Left lobe of liver (tissue), 2 donors: ENCODE measurements at regions not wholly inside any gene's neighbourhood (a gene's known extent, or its start where the extent isn't known, plus 50 kb on each side); places are given as distances from the start of the nearest gene placed in this dataset.
"Not testable (repeated sequence)": the region's sequence is repeated elsewhere in the genome, so short reads cannot be mapped to it uniquely, and the experiment has no call there.

Experiments used
- ATAC-seq: fragments of 200-7000 bp; cut with Tn5 transposase; one replicate; pipeline ENCODE4 v1.9.1; 2020; ENCODE audit warnings: mild to moderate bottlenecking, moderate library complexity
- DNase-seq: peaks from one replicate; pipeline ENCODE4 v3.0.0-alpha.2; 2020; ENCODE audit warnings: low spot score
- donor health status: DM: no; HTN: no; CAD: no; lungs with moderate emphysema.
- donor health status: DM: no; HTN: yes; CAD: no.

GRCh38 chr1:232711996-232712395 lies 82.1 kb upstream of the SIPA1L2 start:
- ATAC-seq (no peak), DNase-seq (no peak)

- no peak for DNase-seq
- ATAC-seq: no peak
These were observed 83.9 kb upstream of the SIPA1L2 start for GRCh38 chr1:232713785-232714184.

- ATAC-seq: no peak
These were observed 85.2 kb upstream of the SIPA1L2 start for GRCh38 chr1:232715154-232715553.

GRCh38 chr1:232717911-232718310 lies 87.3 kb upstream of the MAP10 start:
- not testable (repeated sequence) for DNase-seq, ATAC-seq

More at GRCh38 chr1:232715154-232715553, 85.2 kb upstream of the SIPA1L2 start:
- DNase-seq: no peak

GRCh38 chr1:232718928-232719927 lies 86.0 kb upstream of the MAP10 start:
- DNase-seq: no peak
- no peak for ATAC-seq

GRCh38 chr1:232722626-232723025 lies 82.6 kb upstream of the MAP10 start:
- no peak for ATAC-seq
- no peak for DNase-seq

- DNase-seq (no peak), ATAC-seq (no peak)
These were observed 79.7 kb upstream of the MAP10 start for GRCh38 chr1:232725305-232726047.

- DNase-seq: no peak
- no peak for ATAC-seq
These were observed 79.0 kb upstream of the MAP10 start for GRCh38 chr1:232726048-232726779.

- ATAC-seq (no peak), DNase-seq (no peak)
These were observed 76.5 kb upstream of the MAP10 start for GRCh38 chr1:232728507-232729263.

- DNase-seq (no peak), ATAC-seq (no peak)
These were observed 72.8 kb upstream of the MAP10 start for GRCh38 chr1:232732344-232732910.

- ATAC-seq (no peak), DNase-seq (no peak)
These were observed 67.3 kb upstream of the MAP10 start for GRCh38 chr1:232737917-232738316.

GRCh38 chr1:232743999-232744398 lies 61.2 kb upstream of the MAP10 start:
- ATAC-seq (no peak), DNase-seq (no peak)

- peak; percentile 83 for ATAC-seq
These were observed 60.4 kb upstream of the MAP10 start for GRCh38 chr1:232744847-232745246.

GRCh38 chr1:232745698-232746097 lies 59.5 kb upstream of the MAP10 start:
- not testable (repeated sequence) for ATAC-seq, DNase-seq

More at GRCh38 chr1:232744847-232745246, 60.4 kb upstream of the MAP10 start:
- DNase-seq: no peak

GRCh38 chr1:232748910-232749368 lies 56.3 kb upstream of the MAP10 start:
- no peak for DNase-seq
- no peak for ATAC-seq

- DNase-seq (no peak), ATAC-seq (peak; percentile 66)
These were observed 53.6 kb upstream of the MAP10 start for GRCh38 chr1:232751393-232752140.

GRCh38 chr1:232752365-232752764 lies 52.9 kb upstream of the MAP10 start:
- ATAC-seq: peak; percentile 39
- no peak for DNase-seq

- DNase-seq (no peak), ATAC-seq (no peak)
These were observed 50.3 kb upstream of the MAP10 start for GRCh38 chr1:232754930-232755329.
